NCI-H82 treated with DMSO at 0.1 percent for 48 hours (cell line): ENCODE measurements at regions not wholly inside any gene's neighbourhood (a gene's known extent, or its start where the extent isn't known, plus 50 kb on each side); places are given as distances from the start of the nearest gene placed in this dataset.
"Not testable (repeated sequence)": the region's sequence is repeated elsewhere in the genome, so short reads cannot be mapped to it uniquely, and the experiment has no call there.

Experiments
- DNase-seq: peaks from one replicate; lab custom pipeline; 2025; ENCODE audit not compliant: unreplicated experiment; lab: John Stamatoyannopoulos, UW

DNA sequence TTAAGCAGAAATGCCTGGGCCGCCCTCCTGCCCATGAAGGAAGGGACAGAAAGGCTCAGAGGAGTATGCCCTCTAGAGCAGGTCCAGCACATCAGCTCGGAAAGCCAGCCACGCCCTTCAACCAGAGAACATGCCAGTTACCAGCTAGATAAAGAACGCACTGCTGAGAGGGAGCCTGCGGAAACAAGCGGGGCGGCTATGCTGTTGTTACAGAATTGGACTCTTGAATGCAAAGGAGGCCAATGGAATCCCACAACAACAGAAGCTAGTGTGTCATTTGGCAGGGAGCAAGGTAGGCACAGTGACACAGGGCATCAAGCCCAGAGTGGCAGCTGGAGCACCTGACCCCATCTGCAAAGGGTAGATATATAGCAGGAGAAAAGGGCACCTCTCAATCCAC lies 242.9 kb upstream of the ID2 start:
- no peak for DNase-seq

DNA sequence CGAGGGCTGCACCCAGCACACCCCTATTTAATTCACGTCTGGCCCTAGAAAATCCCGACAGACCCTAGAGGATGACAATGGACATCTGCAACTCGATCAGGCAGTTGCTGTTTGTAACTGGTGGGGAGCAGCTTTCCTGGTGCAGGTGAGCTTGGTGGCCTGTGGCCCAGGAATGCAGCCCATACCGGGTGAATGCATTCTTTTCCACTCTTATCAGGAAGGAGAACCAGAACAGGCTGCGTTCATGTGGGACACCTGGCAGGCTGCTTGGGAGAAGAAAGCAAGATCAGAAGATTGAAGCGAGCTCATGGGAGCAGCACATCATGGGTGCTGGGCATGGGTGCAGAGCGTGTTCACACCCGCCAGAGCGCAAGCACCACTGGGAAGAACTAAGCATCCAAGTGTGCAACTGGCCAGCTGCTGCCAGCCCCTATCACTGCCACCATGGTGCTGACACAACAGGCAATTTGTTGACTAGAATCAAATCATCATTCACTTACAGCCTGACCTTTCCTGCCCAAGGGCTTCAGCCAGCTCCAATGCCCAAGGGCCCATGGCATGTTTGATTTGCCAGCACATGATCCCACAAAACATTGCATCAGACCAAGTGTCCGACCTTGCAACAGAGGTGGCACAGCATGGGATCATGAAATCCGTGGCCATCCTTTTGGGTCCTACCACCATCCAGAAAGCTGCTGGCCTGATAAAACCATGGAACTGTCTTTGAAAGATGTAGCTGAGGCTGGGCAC lies 241.7 kb upstream of the ID2 start:
- DNase-seq, result no peak

DNA sequence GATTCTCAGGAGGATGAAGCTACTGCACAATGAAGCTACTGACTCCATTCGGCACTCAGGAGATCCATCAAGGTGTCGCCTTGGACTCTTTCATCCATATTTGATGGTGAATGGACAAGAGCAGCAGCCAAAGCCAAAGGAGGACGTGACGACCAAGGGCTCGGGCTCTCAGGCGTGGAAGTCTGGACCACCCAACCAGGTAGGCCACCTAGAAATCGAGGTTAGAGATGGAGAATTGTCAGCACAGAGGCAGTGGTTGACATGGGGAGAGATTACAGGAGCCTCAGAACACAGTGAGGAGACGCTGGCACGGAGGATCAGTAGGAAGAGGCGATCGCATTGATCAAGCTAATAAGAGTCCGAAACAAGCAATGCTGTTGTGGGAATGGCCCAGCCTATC lies 240.5 kb upstream of the ID2 start:
- no peak for DNase-seq

DNA sequence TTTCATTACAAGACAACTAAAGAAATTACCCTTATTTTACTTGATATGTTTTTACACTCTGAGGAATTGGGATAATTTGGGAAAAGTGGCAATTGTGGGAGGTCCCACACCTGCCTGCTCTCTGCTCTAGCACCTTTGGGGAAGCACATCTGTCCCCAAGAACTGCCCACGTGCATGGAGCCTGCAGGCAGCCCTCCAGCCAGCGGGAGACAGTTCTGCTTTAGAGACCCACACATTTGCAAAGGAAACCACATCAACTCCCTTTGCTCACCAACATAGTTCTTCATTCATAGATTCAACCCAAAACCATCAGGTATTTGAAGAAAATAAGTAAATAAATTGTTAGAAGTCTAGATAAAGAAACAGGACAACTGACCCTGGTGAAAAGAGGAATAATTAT lies 239.9 kb upstream of the ID2 start:
- DNase-seq, result no peak

DNA sequence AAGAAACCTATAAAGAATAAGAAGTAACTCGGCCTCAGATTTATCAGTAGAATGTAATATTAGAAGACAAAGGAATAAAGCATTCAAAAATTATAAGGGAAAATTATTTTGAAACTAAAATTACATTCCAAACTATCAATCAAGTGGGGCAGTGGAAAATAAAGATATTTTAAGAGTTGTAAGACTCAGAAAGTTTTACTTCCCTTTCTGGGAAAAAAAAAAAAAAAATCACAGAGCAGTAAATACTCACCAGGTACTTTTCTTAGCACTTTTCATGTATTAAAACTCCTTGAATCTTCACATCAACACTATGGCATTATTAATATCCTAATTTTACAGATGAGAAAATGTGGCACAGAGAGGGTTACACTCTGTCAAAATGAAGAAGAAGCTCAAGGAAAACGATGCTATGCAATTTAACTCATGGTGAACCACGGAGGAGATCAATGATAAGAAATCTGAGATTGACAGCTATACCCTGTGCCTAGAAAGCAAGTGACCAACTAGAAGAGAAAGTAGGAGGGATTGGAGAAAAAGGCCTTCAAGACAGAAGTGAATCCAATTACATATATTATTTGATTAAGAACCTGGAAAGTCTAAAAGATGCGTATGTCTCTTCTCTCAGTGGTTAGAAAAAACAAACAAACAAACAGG lies 238.9 kb upstream of the ID2 start:
- DNase-seq, result no peak

DNA sequence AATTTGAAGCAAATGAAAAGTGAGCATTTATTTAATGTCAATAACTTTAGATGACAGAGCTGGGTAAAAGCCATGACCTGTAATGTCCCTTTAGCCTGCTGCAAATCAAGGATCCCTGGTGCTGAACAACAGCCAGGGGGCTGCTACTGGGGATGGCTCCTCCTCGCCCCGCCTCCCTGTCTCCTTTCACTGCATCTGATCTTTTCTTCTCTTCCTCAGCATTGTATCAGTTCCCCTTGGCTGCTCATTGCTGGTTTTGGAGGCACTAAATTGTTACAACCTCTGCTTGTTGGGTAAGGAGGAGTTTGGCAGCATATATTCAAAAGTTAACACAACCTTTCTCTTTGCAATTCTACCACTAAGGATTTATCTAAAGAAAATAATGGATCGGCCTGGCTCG lies 236.3 kb upstream of the ID2 start:
- DNase-seq, result no peak

DNA sequence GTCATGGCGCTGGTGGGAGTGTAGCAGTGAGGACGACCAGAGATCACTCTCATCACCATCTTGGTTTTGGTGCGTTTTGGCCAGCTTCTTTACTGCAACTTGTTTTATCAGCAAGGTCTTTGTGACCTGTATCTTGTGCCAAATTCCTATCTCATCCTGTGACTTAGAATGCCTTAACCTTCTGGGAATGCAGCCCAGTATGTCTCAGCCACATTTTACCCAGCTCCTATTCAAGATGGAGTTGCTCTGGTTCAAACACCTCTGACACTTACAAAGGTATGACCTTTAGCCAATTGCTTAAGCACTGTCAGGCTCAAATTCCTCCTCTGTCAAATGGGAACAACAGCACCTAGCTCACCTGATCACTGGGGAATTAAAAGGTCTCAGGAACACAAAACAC lies 235.1 kb upstream of the ID2 start:
- DNase-seq, result not testable (repeated sequence)

DNA sequence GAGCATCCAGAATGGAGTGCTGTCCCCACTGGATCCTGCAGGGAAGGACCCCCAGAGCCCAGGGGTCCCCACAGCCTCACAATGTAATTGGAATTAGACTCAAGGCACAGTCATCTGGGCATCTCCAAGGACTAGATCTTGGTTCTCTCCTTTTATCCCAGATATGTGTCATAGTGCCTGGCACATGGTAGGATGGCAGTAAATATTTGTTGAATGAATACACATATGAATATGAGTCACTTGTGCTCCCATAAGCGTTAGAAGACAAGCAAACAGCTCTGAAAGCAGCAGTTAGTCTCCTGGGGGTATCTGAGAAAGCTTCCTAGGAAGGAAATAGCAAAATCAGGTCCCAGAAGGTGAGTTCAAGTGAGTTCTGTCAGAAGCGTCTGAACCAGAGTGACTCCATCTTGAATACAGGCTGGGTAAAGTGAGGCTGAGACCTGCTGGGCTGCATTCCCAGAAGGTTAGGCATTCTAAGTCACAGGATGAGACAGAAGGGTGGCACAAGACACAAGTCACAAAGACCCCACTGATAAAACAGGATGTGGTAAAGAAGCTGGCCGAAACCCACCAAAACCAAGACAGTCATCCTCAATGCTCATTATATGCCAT lies 234.1 kb upstream of the ID2 start:
- DNase-seq, result no peak

DNA sequence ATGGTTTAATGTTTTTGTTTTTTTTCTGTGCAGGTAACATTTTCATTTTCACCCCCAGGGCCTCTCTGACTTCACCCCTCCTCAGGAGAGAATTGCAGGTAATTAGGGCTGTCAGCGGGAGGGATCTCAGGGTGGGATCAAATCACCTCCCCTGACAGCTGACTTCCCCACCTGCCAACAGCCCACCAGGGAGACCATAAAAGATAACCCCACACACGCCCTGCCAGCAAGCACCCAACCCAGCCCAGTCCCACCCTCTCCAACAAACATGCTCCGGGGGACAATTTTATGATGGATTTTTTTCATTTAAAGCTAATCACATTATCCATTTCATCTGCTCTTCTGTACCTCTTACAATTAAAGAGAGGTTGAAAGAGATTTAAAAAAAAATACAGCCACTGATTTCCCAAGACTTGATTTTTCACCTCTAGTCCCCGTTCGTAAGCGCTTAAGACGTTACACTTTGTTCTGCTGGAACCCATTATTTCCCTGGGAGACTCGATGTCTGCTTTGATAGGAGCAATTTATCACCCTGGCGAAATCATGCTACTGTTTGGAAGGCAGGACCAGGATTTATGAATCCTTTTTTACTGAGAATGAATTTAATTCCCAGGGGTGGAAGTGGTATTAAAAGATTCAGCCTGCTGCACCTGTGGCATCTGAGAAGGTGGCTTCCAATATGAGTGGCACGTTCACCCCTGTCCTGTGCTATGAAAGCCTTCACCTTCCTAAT lies 232.9 kb upstream of the ID2 start:
- DNase-seq, result no peak

DNA sequence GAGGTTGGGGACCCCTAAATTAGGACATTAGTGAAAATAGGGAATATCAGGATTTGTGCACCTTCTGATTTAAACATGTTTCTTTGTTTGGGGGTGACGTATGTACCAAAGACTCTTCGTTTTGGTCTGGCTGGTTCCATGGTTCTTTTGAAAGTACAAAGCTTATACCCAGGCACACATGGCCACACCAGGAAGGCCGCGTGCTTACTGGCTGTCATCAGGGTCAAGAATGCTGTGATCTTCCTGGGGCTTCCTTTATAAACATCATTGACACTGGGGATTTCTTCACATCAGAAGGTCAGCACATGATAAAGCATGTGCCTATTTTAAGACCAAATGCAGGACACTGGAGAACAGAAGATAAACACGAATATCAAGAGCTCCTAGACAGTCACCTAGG lies 230.6 kb upstream of the ID2 start:
- no peak for DNase-seq

DNA sequence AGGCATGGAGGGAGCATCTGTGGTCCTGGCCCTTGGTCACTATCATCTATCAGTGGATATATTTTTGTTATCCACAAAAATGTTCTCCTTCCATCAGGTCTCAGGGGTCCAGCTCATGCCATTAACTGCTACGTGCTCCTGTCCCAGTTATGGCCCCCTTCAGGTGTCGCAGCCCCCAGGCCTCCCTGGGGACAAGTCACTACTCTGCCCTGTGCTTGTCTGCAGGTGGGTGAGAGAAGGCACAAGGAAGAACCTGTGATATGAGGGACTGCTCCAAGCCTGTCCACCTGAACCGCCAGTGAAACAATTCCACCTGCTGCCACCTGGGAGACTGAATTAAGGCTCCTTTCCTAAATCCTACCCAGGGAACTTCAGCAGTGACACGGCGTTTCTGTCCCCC lies 229.6 kb upstream of the ID2 start:
- no peak for DNase-seq

DNA sequence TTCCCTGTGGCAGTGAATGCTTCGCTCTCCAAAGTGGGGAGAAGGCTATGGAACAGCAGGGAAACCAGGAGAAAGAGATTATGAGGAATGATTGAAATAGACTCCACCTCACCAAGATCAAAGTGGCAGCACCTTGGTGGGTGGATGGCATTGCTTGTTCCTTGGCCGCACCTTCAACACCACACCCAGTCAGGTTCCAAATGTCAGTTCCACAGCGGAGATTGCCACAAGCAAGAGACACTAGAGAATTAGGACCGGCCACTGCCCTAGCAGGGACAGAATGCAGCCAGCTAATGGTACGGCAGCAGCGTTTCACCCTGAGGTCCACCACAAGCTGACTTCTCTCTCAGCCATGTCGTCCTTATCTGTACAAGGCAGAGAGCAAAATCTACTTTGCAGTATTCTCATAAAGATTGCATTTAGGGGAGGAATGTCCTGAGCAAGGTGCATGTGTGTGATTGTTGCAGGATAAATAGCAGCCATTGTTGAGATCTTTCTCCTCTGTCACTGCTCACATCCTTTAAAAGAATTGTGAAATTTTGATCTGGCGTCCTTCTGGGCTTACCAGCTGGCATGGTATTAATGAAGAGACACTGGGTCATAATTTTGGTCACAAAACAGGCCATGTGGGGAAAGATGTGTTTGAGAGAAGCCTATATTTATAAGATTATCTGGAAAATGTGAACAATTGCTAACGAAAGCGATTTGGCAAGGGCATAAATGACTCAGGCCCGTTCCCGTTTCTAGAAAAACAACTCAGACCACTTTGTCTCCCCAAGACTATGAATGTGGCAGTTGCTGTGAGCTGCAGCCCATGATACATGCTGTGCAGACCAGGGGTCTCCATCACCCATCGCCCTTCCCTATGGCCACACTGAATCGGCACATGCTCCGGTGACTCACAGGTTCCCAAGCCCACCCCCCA lies 228.6 kb upstream of the ID2 start:
- DNase-seq, result no peak

DNA sequence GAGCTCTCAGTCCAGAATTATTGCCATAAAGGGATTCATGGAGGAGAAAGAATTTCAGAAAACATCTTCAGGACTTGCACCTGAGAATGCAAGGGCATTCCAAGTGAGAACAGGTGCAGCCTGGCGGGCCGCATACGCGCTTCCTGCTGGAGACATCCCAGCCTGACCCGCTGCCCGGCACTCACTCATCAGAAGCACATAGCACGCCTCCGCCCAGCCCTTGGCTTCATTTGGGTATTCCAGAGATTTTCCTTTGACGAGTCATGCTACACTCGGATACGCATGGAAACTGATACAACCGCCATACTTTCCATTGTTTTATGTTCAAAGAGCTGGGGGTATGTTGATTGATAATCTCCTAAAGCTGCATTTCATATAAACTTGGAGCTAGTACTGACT lies 228.0 kb upstream of the ID2 start:
- DNase-seq, result no peak

DNA sequence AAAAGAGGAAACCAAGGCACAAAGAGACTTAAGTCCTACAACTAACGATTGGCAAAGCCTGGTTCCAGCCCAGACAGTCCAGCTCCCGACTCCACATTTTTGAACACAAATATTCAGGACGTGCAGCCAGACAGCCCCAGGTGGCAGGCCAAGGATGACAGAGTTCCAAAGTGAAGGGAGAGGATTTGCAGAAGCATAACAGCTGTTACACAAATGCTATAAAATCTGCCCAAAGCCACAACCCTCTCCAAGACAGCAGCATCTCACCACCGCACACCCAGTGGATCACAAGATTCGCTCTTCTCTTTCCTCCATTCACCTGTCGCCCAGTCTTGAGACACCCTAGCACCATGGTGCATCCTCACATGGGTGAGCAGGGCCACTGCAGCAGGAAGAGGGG lies 227.1 kb upstream of the ID2 start:
- no peak for DNase-seq

DNA sequence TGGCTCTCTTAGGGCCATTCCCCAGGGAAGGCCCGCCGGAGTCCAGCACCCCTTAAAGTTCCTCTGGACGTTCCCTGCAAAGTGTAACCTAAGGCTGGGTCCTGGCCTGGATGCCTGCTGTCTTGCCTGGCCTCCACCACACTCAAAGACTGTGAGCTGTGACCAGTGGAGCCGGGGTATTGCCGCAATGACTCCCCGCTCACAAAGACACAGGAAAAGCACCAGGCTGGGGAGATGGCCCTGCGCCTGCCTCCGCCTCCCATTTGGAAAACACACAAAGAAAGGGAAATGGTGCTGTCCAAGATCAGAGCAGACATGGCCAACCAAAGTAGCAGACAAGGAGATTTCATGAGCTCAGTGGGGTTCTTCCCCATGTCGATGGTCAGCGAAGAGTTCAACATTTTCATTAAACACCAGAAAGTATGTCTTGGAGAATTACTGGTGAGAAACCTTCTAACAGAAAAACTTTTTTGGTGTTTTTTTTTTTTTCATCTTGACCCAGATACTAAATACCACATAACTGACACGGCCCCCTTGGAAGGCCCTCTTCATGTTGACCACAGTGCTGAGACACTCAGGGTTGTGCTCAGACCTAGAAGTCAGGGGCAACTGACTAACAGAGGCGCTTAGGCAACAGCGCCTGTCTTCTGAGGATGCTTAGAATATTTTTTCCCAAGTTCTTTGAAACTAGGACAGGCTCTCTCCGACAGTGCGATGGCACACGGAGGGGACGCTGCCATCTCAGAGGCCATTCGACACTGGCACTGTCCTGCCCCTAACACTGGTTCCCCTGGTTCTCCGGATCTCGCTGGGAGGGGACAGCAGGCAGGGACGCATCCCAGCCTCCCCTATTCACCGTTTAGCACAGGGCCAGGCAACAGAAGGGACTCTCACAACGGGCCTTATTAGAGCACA lies 226.4 kb upstream of the ID2 start:
- no peak for DNase-seq

DNA sequence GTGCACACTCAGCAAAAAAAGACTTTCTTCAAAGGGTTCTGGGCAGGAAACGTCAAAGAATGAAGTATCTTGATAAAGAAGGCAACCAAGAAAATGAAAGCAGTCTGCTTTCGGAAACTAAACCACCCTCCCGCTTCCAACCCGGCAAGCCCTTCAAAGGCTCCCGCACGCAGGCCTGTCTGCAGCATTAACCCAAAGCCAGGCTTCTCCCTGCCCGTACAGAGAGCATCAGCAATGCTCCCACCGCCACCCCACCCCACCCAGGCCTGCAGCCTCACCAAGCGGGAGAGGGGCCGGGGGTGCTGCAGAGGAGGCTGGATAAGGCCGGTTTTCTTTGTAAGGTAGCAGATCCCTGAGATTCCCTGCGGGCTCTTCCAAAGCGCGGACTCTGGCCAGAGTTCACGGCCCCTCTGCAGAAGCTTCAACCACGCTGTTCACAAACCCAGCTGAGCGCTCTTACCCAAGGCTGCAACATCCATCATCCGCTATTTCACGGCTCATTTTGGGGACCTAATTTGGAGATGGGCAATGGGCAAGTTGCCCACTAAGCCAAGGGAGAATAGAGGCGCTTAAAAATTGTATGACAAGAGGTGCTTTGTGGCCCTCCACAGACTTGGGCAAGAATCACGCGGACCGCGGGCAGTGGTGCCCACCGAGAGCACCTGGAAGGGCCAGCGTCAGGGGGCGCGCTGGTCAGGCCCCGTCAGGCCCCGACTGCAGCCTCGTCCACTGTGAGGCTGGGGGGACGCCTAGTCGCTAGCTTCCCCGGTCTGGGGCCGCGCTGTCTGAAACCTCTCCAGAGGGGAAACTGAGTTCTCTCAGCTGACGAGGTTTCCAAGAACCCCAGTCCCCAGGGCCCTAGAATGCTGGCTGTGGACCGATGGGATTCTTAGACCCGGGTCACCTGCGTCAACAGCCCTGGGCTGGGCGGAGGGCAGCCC lies 225.4 kb upstream of the ID2 start:
- DNase-seq, result no peak

DNA sequence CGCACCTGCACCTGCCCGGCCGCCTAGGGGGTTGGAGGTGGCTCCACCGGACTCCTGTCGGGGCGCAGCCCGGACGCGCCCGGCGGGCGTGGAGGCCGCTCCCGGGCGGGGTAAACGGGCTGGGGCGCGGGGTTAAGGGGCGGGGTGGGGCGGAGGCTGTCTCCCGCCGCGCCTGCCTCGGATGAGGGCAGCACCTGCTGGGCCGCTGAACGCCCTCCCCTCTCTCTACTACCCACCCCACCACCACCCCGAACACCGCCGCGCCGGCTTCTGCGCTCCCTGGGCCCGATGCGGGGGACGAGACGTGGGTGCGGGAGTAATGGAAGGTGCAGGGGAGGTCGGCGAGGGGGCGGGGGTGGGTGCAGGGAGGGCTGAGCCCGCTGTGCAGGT lies 224.8 kb upstream of the ID2 start:
- DNase-seq, result no peak

DNA sequence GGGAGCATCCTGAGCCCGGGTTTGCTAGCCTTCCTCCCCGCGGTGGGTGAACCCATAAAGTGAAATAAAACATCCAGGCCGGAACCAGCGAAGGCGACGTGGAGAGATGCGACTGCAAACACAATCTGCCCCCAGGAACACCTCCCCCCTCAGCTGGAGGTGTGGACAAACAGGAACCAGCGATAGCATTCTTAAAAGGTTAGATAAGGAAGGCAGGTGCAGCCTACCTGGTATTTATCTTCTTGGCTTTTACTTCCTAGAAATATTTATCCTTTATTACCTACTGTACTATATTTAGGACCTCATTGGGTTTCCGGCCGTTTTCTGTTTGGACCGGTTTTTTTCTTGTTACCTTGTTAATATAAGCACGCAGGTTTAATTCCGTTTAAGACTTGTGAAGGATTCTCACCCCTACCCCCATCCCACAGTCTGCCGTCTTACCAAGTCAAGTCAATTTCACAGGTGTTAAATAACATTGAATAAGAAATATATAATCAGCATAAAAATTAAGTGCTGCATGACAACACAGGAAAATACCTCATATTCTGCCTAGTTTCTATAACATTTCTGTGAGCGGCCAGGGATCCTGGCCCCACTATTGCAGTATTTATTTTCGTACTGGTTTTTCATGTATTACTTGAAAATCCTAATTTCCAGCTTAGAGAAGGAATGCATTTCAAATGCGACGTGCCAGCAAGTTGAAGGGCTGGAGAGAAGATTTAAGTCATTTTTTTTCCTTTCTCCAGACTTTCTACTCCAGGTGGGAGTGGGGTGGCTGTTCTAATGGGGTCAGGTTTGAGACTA lies 224.0 kb upstream of the ID2 start:
- DNase-seq, result no peak
